SK-N-SH treated with all-trans-retinoic acid at 6 μM for 48 hours (cell line): ENCODE measurements at regions not wholly inside any gene's neighbourhood (a gene's known extent, or its start where the extent isn't known, plus 50 kb on each side); places are given as distances from the start of the nearest gene placed in this dataset.

Experiments used
- CSDC2 ChIP-seq: fragments of 250-450 bp; sonication (Bioruptor Pico); IDR thresholded peaks from 2 replicates; pipeline ENCODE4 v1.5.0; 2020; ENCODE audit warnings: mild to moderate bottlenecking, moderate library complexity
- ESRRG ChIP-seq: fragments of 250-450 bp; sonication (Bioruptor Pico); IDR thresholded peaks from 2 replicates; pipeline ENCODE4 v1.6.1; 2021; ENCODE audit warnings: mild to moderate bottlenecking
- GLIS3 ChIP-seq: fragments of 250-450 bp; sonication (Bioruptor Pico); IDR thresholded peaks from 2 replicates; pipeline ENCODE4 v1.5.0; 2020; ENCODE audit warnings: mild to moderate bottlenecking, moderate library complexity
- OSR1 ChIP-seq: fragments of 250-450 bp; sonication (Bioruptor Pico); IDR thresholded peaks from 2 replicates; pipeline ENCODE4 v1.8.0; 2022; ENCODE audit warnings: moderate library complexity, mild to moderate bottlenecking, inconsistent platforms
- TSHZ2 ChIP-seq: fragments of 250-450 bp; sonication (Bioruptor Pico); IDR thresholded peaks from 2 replicates; pipeline ENCODE4 v1.5.0; 2020; ENCODE audit warnings: mild to moderate bottlenecking, moderate library complexity
- ZFP3 ChIP-seq: fragments of 250-450 bp; sonication (Bioruptor Pico); IDR thresholded peaks from 2 replicates; pipeline ENCODE4 v1.5.0; 2020; ENCODE audit warnings: mild to moderate bottlenecking, moderate library complexity

DNA sequence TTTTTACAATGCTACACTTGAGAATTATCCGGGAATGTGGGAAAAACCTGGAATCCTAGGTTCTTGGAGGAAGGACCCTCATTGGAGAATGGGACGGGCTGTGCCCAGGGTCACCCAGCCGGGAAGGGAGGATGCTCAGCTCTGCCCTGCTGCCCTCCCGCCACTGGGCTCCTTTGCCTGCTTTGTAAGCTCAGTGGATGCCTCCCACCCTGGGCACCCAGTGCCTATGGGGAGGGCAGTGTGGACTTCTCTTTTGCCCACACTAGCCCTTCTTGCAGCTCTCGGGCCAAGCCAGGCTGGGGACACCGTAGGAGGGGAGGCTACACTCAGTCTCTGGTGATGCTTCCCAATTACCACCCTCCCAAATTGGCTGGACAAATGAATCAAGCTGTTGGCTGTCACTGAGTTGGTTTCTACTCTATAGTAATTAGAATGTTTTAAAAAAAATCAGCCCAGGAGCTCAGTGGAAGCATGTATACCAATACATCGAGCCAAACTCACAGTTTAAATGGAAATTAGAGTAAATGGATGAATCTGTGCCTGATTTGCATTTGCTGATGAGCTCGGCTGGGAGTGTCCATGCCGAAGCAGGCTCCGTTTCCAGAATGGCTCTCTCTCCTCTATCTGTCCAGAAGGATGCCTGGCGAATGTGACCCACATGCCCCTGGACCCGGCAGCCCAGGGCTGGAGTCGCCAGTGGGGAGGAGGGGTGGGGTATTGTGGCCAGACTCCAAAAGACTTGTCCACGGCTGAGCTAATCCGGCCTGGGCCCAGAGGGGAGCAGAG is 317.0 kb downstream of the CTTN start:
- TF ChIP-seq TSHZ2 (CRISPR knock-in tag) (no peak), CSDC2 (CRISPR knock-in tag) (no peak), OSR1 (CRISPR knock-in tag) (no peak), GLIS3 (CRISPR knock-in tag) (no peak), ZFP3 (CRISPR knock-in tag) (no peak), ESRRG (CRISPR knock-in tag) (no peak)
